A673 (cell line): ENCODE measurements at regions not wholly inside any gene's neighbourhood (a gene's known extent, or its start where the extent isn't known, plus 50 kb on each side); places are given as distances from the start of the nearest gene placed in this dataset.

ENCODE experiments used
- EZH2 ChIP-seq: fragments of 200-600 bp; sonication (generic); IDR thresholded peaks from 2 replicates; pipeline ENCODE4 v1.6.1; 2017; ENCODE audit warnings: borderline replicate concordance, low read depth, mild to moderate bottlenecking, mixed read lengths, antibody characterized with exemption, low read length; ENCODE audit not compliant: poor library complexity, severe bottlenecking
- TF ChIP-seq, protein P1 (sequence below): fragments of 300-800, 200-600 bp; sonication (generic); conservative IDR thresholded peaks from 2 replicates; pipeline ENCODE4 v1.5.1; 2017; ENCODE audit warnings: low read depth, mild to moderate bottlenecking, antibody characterized with exemption, low read length, moderate library complexity, mixed read lengths

DNA sequence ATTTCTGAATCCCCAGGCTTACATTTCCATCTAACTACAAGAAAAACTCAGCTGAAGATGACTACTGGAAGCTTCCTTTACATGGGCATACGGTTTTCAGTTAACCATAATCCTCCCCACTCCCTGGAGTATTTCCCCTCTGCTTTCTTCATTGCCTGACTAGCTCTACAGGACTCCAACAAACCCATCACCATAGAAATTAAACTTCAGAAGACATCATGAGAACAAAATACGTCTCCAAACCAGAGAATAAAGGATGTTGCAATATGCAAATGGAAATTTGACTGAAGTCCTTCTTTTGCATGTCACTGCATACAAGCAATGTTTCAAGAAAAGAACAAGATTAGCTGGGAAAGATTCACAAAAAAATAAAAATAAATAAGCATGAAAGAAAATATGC, 170.2 kb upstream of the PCDH18 start:
- no peak for TF ChIP-seq EZH2
- TF ChIP-seq, protein P1, sequence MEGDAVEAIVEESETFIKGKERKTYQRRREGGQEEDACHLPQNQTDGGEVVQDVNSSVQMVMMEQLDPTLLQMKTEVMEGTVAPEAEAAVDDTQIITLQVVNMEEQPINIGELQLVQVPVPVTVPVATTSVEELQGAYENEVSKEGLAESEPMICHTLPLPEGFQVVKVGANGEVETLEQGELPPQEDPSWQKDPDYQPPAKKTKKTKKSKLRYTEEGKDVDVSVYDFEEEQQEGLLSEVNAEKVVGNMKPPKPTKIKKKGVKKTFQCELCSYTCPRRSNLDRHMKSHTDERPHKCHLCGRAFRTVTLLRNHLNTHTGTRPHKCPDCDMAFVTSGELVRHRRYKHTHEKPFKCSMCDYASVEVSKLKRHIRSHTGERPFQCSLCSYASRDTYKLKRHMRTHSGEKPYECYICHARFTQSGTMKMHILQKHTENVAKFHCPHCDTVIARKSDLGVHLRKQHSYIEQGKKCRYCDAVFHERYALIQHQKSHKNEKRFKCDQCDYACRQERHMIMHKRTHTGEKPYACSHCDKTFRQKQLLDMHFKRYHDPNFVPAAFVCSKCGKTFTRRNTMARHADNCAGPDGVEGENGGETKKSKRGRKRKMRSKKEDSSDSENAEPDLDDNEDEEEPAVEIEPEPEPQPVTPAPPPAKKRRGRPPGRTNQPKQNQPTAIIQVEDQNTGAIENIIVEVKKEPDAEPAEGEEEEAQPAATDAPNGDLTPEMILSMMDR = no peak
